ENCODE measurements at regions not wholly inside any gene's neighbourhood (a gene's known extent, or its start where the extent isn't known, plus 50 kb on each side); places are given as distances from the start of the nearest gene placed in this dataset.

DNA sequence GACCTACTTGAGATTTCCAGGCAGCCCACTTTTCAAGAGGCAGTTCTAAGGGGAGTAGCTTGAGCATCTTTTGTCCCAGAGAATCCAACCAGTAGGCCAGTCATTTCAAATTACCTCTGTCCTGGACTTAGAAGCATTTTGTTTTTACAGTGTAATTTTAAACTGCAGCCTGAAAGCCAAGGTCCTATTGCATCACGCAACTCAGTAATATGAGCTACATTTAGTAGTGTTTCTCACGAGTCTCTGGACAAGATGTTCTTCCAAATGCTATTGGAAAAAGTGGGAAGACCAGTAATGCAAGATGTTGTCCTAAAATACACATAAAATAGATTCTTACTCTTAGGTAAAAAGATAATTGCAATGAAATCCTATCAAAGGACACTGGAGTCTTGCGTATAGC is 182.5 kb upstream of the ARX start:
- TF ChIP-seq SUZ12 (IDR thresholded peaks at IDR 0.05) = no peak
- TF ChIP-seq FOXM1 (IDR thresholded peaks at IDR 0.05; ENCODE audit: borderline replicate concordance) = no peak
- TF ChIP-seq TARDBP (IDR thresholded peaks at IDR 0.05) = no peak
- no peak for TF ChIP-seq ELF4 (IDR thresholded peaks at IDR 0.05)
- no peak for TF ChIP-seq SP1 (IDR thresholded peaks at IDR 0.05)

Data from HEK293T (cell line).